Naive thymus-derived CD8-positive, alpha-beta T cell (primary cell): ENCODE measurements at regions not wholly inside any gene's neighbourhood (a gene's known extent, or its start where the extent isn't known, plus 50 kb on each side); places are given as distances from the start of the nearest gene placed in this dataset.
"Not testable (repeated sequence)": the region's sequence is repeated elsewhere in the genome, so short reads cannot be mapped to it uniquely, and the experiment has no call there.

Source experiments
- ATAC-seq, 2 donors: fragments of 150-1000 bp; cut with Tn5 transposase in 1 of 2; sonication (Bioruptor Pico), chemical (Tn5 transposase) in 1 of 2; 1 replicate in 1 of 2; 2 replicates in 1 of 2; pipeline ENCODE4 v1.10.0; 2021; ENCODE audit warnings: mild to moderate bottlenecking in 2 of 2, moderate library complexity in 2 of 2
- POLR2A ChIA-PET: fragments of 350-600 bp; sonication (Branson Sonifier 250); formaldehyde crosslinking; loops from one replicate; lab custom pipeline; 2021; ENCODE audit warnings: antibody characterized with exemption; lab: Charles Lee
- DNase-seq, 10 donors: peaks; one replicate each; pipeline versions ENCODE4 v3.0.0 to v3.0.0-alpha.2; 2020 to 2022
- H3K27ac Mint-ChIP-seq, 10 donors: one replicate each; pipeline ENCODE4 v1.8.0; 2020 to 2022; ENCODE audit warnings: mild to moderate bottlenecking in 10 of 10, mixed read lengths in 10 of 10, moderate library complexity in 4 of 10, inconsistent platforms in 1 of 10
- H3K27me3 Mint-ChIP-seq, 5 donors: one replicate each; pipeline ENCODE4 v1.8.0; 2021 to 2022; ENCODE audit warnings: mixed read lengths in 5 of 5
- H3K36me3 Mint-ChIP-seq, 3 donors: one replicate each; pipeline ENCODE4 v1.8.0; 2020 to 2022; ENCODE audit warnings: mixed read lengths in 3 of 3, mild to moderate bottlenecking in 2 of 3, inconsistent platforms in 1 of 3
- H3K4me1 Mint-ChIP-seq, 4 donors: one replicate each; pipeline ENCODE4 v1.8.0; 2021 to 2022; ENCODE audit warnings: mixed read lengths in 4 of 4
- H3K4me3 Mint-ChIP-seq, 10 donors: one replicate each; pipeline ENCODE4 v1.8.0; 2020 to 2022; ENCODE audit warnings: mild to moderate bottlenecking in 10 of 10, mixed read lengths in 10 of 10, moderate library complexity in 6 of 10, inconsistent platforms in 1 of 10
- H3K9me3 Mint-ChIP-seq, 9 donors: one replicate each; pipeline ENCODE4 v1.8.0; 2020 to 2022; ENCODE audit warnings: mixed read lengths in 9 of 9, mild to moderate bottlenecking in 3 of 9, inconsistent platforms in 1 of 9, moderate library complexity in 1 of 9

GRCh38 chr2:196295005-196295404 is 123.6 kb upstream of the STK17B start:
- Mint-ChIP-seq H3K4me3 (no peak overlapping the region), H3K36me3 (no peaks in the 10 kb centered on the region), H3K9me3 (no peaks in the 10 kb centered on the region), H3K27ac (no peak overlapping the region), H3K4me1 (peaks cover 0 to 14% (median 2%) of the 10 kb centered on the region in 4 donors), H3K27me3 (no peaks in the 10 kb centered on the region)
- ATAC-seq (no peak), DNase-seq (no peak)
- POLR2A ChIA-PET, result no interaction called here

- DNase-seq, result peak in 3 of 10 donors; percentile 13 to 28 (median 14)
- H3K4me1 Mint-ChIP-seq, H3K9me3 Mint-ChIP-seq, H3K36me3 Mint-ChIP-seq, ATAC-seq, H3K27me3 Mint-ChIP-seq, H3K4me3 Mint-ChIP-seq: not testable (repeated sequence)
- peak overlapping the region in 1 of 10 donors; percentile 45 for H3K27ac Mint-ChIP-seq
- POLR2A ChIA-PET, result interaction anchor here (0.6 kb wide), 1 partner anchor 46 kb away, joined by 3 read pairs; no protein-coding TSS in a partner anchor
Measured at GRCh38 chr2:196298106-196298723, 126.8 kb upstream of the STK17B start.

GRCh38 chr2:196307775-196308305 is 136.5 kb upstream of the STK17B start:
- Mint-ChIP-seq H3K4me3 (no peak overlapping the region), H3K27ac (no peak overlapping the region), H3K36me3 (no peaks in the 10 kb centered on the region), H3K4me1 (no peaks in the 10 kb centered on the region), H3K27me3 (peaks cover 0 to 3% (median 0%) of the 10 kb centered on the region in 5 donors), H3K9me3 (no peaks in the 10 kb centered on the region)
- ATAC-seq, result no peak
- POLR2A ChIA-PET, result interaction anchor here (0.6 kb wide), 2 partner anchors 26 to 59 kb away, joined by 3 to 8 read pairs; no protein-coding TSS in a partner anchor
- no peak for DNase-seq

GRCh38 chr2:196309691-196310090 is 138.3 kb upstream of the STK17B start:
- H3K9me3 Mint-ChIP-seq, result no peaks in the 10 kb centered on the region
- no peak overlapping the region for H3K27ac Mint-ChIP-seq
- DNase-seq (no peak), ATAC-seq (no peak)
- POLR2A ChIA-PET, result no interaction called here
- peaks cover 0 to 2% (median 0%) of the 10 kb centered on the region in 4 donors for H3K4me1 Mint-ChIP-seq
- H3K4me3 Mint-ChIP-seq, result no peak overlapping the region
- H3K27me3 Mint-ChIP-seq, result peaks cover 0 to 3% (median 0%) of the 10 kb centered on the region in 5 donors
- no peaks in the 10 kb centered on the region for H3K36me3 Mint-ChIP-seq

GRCh38 chr2:196314157-196314556 is 142.8 kb upstream of the STK17B start:
- Mint-ChIP-seq H3K27ac (no peak overlapping the region), H3K36me3 (no peaks in the 10 kb centered on the region), H3K4me3 (no peak overlapping the region), H3K27me3 (no peaks in the 10 kb centered on the region), H3K9me3 (no peaks in the 10 kb centered on the region), H3K4me1 (peaks cover 0 to 2% (median 0%) of the 10 kb centered on the region in 4 donors)
- POLR2A ChIA-PET, result no interaction called here
- ATAC-seq (no peak), DNase-seq (no peak)

GRCh38 chr2:196314780-196315179 is 143.4 kb upstream of the STK17B start:
- no peaks in the 10 kb centered on the region for H3K36me3 Mint-ChIP-seq
- no peaks in the 10 kb centered on the region for H3K9me3 Mint-ChIP-seq
- no peak for DNase-seq
- H3K27me3 Mint-ChIP-seq, result no peaks in the 10 kb centered on the region
- H3K27ac Mint-ChIP-seq, result no peak overlapping the region
- POLR2A ChIA-PET, result no interaction called here
- H3K4me1 Mint-ChIP-seq, result peaks cover 0 to 2% (median 0%) of the 10 kb centered on the region in 4 donors
- no peak overlapping the region for H3K4me3 Mint-ChIP-seq
- no peak for ATAC-seq

GRCh38 chr2:196315388-196316049 is 144.1 kb upstream of the STK17B start:
- ATAC-seq (no peak), DNase-seq (no peak)
- Mint-ChIP-seq H3K27ac (no peak overlapping the region), H3K27me3 (no peaks in the 10 kb centered on the region), H3K4me1 (peaks cover 0 to 2% (median 0%) of the 10 kb centered on the region in 4 donors), H3K9me3 (no peaks in the 10 kb centered on the region), H3K36me3 (no peaks in the 10 kb centered on the region), H3K4me3 (no peak overlapping the region)
- POLR2A ChIA-PET, result no interaction called here

GRCh38 chr2:196316050-196316430 is 144.7 kb upstream of the STK17B start:
- Mint-ChIP-seq H3K27me3 (no peaks in the 10 kb centered on the region), H3K36me3 (no peaks in the 10 kb centered on the region), H3K9me3 (no peaks in the 10 kb centered on the region), H3K4me1 (peaks cover 0 to 2% (median 0%) of the 10 kb centered on the region in 4 donors), H3K4me3 (no peak overlapping the region), H3K27ac (no peak overlapping the region)
- DNase-seq, result no peak
- ATAC-seq, result no peak
- POLR2A ChIA-PET, result no interaction called here

GRCh38 chr2:196318517-196319377 is 147.4 kb upstream of the STK17B start:
- Mint-ChIP-seq H3K27me3 (no peaks in the 10 kb centered on the region), H3K4me1 (peaks cover 0 to 2% (median 0%) of the 10 kb centered on the region in 4 donors), H3K27ac (peak overlapping the region in 1 of 10 donors; percentile 41), H3K36me3 (no peaks in the 10 kb centered on the region), H3K4me3 (no peak overlapping the region), H3K9me3 (no peaks in the 10 kb centered on the region)
- ATAC-seq, result no peak
- POLR2A ChIA-PET, result no interaction called here
- no peak for DNase-seq

- Mint-ChIP-seq H3K9me3 (no peaks in the 10 kb centered on the region), H3K36me3 (no peaks in the 10 kb centered on the region), H3K27me3 (peaks cover 0 to 5% (median 0%) of the 10 kb centered on the region in 5 donors), H3K4me3 (no peak overlapping the region), H3K4me1 (no peaks in the 10 kb centered on the region), H3K27ac (no peak overlapping the region)
- POLR2A ChIA-PET, result no interaction called here
- no peak for DNase-seq
- ATAC-seq, result no peak
Measured at GRCh38 chr2:196322973-196323810, 151.8 kb upstream of the STK17B start.

GRCh38 chr2:196324211-196324610 is 152.8 kb upstream of the STK17B start:
- POLR2A ChIA-PET, result no interaction called here
- Mint-ChIP-seq H3K4me1 (no peaks in the 10 kb centered on the region), H3K36me3 (no peaks in the 10 kb centered on the region), H3K4me3 (no peak overlapping the region), H3K27me3 (peaks cover 0 to 5% (median 0%) of the 10 kb centered on the region in 5 donors), H3K9me3 (no peaks in the 10 kb centered on the region), H3K27ac (no peak overlapping the region)
- DNase-seq (no peak), ATAC-seq (no peak)

- ATAC-seq, result no peak
- H3K4me1 Mint-ChIP-seq, result no peaks in the 10 kb centered on the region
- no peaks in the 10 kb centered on the region for H3K36me3 Mint-ChIP-seq
- POLR2A ChIA-PET, result no interaction called here
- H3K4me3 Mint-ChIP-seq, result no peak overlapping the region
- no peak overlapping the region for H3K27ac Mint-ChIP-seq
- peaks cover 0 to 12% (median 0%) of the 10 kb centered on the region in 5 donors for H3K27me3 Mint-ChIP-seq
- DNase-seq, result no peak
- H3K9me3 Mint-ChIP-seq, result no peaks in the 10 kb centered on the region
Measured at GRCh38 chr2:196328088-196328680, 156.8 kb upstream of the STK17B start.
